Suprapubic skin (tissue), 4 donors: ENCODE measurements at regions not wholly inside any gene's neighbourhood (a gene's known extent, or its start where the extent isn't known, plus 50 kb on each side); places are given as distances from the start of the nearest gene placed in this dataset.
A peak's percentile ranks its signal among the peaks of the same experiment; 100 is the strongest.

Source experiments
- DNase-seq, 2 donors: peaks; one replicate each; pipeline ENCODE4 v3.0.0-alpha.2; 2019; ENCODE audit warnings: low spot score in 2 of 2
- H3K27ac ChIP-seq: fragments of 200-600 bp; sonication (generic); one replicate; pipeline ENCODE4 v1.5.1; 2019
- H3K27me3 ChIP-seq: fragments of 200-600 bp; sonication (generic); one replicate; pipeline ENCODE4 v1.5.1; 2019
- H3K36me3 ChIP-seq: fragments of 200-600 bp; sonication (generic); one replicate; pipeline ENCODE4 v1.5.1; 2019
- H3K4me1 ChIP-seq: fragments of 200-600 bp; sonication (generic); one replicate; pipeline ENCODE4 v1.5.1; 2019
- H3K4me3 ChIP-seq: fragments of 200-600 bp; sonication (generic); one replicate; pipeline ENCODE4 v1.5.1; 2019; ENCODE audit warnings: mild to moderate bottlenecking
- H3K9me3 ChIP-seq: fragments of 200-600 bp; sonication (generic); one replicate; pipeline ENCODE4 v1.5.1; 2019
- EP300 ChIP-seq: sonication (generic); formaldehyde crosslinking; IDR thresholded peaks from one replicate; pipeline ENCODE4 v1.6.1; 2017; ENCODE audit warnings: antibody characterized with exemption
- POLR2A ChIP-seq, 2 donors: fragments of 450-650 bp; IDR thresholded peaks; one replicate each; pipeline ENCODE4 v1.6.1; 2017; ENCODE audit warnings: antibody characterized with exemption in 2 of 2, mild to moderate bottlenecking in 2 of 2, moderate library complexity in 2 of 2
- POLR2AphosphoS5 ChIP-seq, 3 donors: sonication (generic); formaldehyde crosslinking; IDR thresholded peaks; one replicate each; pipeline ENCODE4 v1.6.1; 2017; ENCODE audit warnings: antibody characterized with exemption in 3 of 3
- WGBS: methylation state at CpG from one replicate; pipeline ENCODE4 v1.1.5; 2018; 5-methylcytosine and 5-hydroxymethylcytosine counted together
- TF ChIP-seq, protein P1 (sequence below), 2 donors: fragments of 200-600 bp in 1 of 2; fragments of 450-650 bp in 1 of 2; sonication (generic) in 1 of 2; IDR thresholded peaks; one replicate each; pipeline ENCODE4 v1.5.1; 2016 to 2019; ENCODE audit warnings: antibody characterized with exemption in 2 of 2, mild to moderate bottlenecking in 1 of 2, moderate library complexity in 1 of 2

DNA sequence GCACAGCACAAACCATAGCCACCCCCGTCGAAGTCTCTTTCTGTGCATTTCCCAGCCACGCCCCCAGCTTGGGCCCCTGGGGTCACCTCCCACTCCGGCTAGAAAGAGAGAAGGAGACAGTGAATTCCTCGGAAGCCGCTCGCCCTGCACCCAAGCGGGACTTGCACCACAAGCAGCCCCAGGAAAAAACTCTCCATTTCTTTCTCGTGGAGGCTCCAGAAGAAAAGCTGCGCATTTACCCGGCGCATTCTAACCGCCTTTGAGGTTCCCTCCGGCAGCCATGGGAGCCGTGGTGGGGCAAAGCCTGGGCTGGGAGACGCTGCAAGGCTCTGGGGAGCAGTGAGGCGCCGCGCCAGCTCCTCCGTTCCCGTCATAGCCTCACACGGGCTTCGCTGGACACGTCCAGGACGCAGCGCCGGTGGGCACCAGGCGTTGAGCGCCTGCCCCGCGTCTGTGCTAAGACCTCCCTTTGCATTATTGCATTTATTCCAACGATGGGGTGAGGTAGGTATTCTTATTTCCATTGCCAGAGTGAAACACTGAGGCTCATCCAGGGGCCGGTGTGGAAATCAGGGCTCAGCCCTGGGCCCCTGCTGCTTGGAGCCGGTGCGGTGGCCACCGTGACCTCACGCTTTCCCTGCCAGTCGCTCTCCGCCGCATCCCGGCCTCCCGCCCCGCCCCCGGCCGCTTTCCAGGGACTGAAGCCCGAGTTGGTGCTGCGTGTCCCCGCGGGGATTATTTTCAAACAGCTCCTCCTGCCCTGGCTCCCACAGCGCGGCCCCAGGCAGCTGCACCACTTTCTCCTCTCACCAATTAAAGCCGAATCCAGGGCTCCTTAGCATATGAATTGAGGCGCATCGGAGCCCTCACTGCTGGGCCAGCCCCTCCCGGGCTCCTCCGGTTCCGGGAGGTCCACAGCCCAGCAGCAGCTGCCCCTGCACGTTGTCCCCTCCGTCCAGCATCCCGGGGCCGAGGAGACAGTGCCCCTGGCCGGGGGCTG, 148.3 kb upstream of the AFDN start:
- TF ChIP-seq EP300 (no peak), POLR2AphosphoS5 (IDR thresholded peaks at IDR 0.05) (no peak), POLR2A (IDR thresholded peaks at IDR 0.05) (no peak)
- TF ChIP-seq, protein P1, sequence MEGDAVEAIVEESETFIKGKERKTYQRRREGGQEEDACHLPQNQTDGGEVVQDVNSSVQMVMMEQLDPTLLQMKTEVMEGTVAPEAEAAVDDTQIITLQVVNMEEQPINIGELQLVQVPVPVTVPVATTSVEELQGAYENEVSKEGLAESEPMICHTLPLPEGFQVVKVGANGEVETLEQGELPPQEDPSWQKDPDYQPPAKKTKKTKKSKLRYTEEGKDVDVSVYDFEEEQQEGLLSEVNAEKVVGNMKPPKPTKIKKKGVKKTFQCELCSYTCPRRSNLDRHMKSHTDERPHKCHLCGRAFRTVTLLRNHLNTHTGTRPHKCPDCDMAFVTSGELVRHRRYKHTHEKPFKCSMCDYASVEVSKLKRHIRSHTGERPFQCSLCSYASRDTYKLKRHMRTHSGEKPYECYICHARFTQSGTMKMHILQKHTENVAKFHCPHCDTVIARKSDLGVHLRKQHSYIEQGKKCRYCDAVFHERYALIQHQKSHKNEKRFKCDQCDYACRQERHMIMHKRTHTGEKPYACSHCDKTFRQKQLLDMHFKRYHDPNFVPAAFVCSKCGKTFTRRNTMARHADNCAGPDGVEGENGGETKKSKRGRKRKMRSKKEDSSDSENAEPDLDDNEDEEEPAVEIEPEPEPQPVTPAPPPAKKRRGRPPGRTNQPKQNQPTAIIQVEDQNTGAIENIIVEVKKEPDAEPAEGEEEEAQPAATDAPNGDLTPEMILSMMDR (IDR thresholded peaks at IDR 0.05): no peak
- DNase-seq: peak in 1 of 2 donors; percentile 62
- Histone ChIP-seq H3K9me3 (no peaks in the 10 kb centered on the region), H3K27me3 (peaks cover 45% of the 10 kb centered on the region), H3K36me3 (no peaks in the 10 kb centered on the region), H3K4me1 (peaks cover 25% of the 10 kb centered on the region), H3K27ac (no peak overlapping the region), H3K4me3 (peak overlapping the region; percentile 36)
- WGBS: 10% methylated on average over 11 of the region's 62 CpGs

DNA sequence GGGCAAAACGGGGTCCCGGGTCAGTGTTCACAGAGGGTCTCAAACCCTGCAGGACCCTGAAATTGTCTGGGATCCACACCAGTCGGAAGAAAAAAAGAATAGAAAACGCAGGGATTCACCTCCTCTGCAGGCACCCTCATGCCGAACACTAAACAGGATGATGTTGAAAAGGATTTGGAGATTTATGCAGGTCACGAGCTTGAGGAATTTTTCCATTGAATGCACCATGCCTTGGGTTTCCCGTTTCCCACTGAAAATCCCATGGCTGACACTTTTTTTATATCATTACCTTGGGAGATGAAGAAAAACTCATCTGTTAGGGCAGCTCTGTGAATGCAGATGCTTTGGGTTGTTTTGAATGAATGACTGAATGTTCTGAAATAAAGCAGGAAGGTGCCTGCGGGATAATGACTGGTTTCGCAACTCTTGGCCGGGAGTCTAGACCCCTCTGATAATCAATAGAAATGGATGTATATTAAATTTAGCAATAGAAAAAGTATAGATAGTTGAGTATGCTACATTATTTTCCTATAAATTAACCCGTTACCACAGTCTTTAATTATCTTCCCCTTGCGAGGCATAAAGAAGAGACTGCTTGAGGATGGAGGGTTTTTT, 147.5 kb upstream of the AFDN start:
- TF ChIP-seq, protein P1 (IDR thresholded peaks at IDR 0.05): no peak
- TF ChIP-seq POLR2A (IDR thresholded peaks at IDR 0.05) (no peak), EP300 (no peak), POLR2AphosphoS5 (IDR thresholded peaks at IDR 0.05) (no peak)
- no peaks in the 10 kb centered on the region for H3K9me3 ChIP-seq
- H3K27me3 ChIP-seq: peaks cover 45% of the 10 kb centered on the region
- no peak for DNase-seq
- H3K27ac ChIP-seq: no peak overlapping the region
- H3K4me3 ChIP-seq: peak overlapping the region; percentile 36
- 66% methylated on average over 12 of the region's 12 CpGs for WGBS
- H3K36me3 ChIP-seq: no peaks in the 10 kb centered on the region
- peaks cover 26% of the 10 kb centered on the region for H3K4me1 ChIP-seq

DNA sequence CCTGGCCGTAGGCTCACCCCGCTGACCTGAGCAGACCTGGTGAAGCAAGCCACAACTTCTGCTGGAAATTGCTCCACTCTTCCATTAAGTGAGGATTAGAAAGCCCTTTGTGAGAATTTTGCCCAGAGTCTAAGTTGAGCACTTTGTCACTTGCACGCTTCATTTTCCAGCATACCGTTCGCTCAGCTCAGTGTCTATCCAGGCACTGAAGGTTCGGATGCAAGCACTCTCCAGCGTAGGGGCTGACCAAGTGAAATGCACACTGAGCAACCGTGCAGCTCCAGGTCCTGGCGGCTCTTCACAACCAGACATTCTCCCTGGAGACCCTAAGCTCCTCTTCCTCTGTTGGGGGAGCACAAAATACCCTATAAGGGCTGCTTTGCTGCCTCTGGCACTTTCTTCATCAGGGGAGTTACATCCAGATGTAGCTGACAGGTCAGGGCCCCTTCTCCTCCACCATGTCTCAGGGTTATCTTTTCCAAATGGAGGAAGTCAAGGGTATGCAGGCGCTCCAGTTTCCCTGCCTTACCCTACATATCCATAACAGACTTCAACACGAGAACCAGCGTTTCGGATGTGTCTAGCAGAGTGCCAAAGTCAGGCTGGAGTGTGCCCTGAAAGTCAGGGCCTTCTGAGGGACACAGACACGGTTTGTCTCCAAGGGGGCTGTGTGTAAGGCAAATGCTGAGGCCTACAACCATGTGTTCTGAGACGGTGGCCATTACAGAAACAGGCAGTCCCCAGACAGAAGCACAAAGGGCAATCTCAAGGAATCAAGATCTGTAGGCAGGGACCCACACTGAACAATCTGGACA, 146.7 kb upstream of the AFDN start:
- Histone ChIP-seq H3K9me3 (no peaks in the 10 kb centered on the region), H3K4me1 (peaks cover 26% of the 10 kb centered on the region), H3K36me3 (no peaks in the 10 kb centered on the region), H3K27ac (no peak overlapping the region), H3K4me3 (no peak overlapping the region), H3K27me3 (peaks cover 45% of the 10 kb centered on the region)
- no peak for TF ChIP-seq EP300
- no peak for TF ChIP-seq POLR2AphosphoS5 (IDR thresholded peaks at IDR 0.05)
- no peak for TF ChIP-seq POLR2A (IDR thresholded peaks at IDR 0.05)
- TF ChIP-seq, protein P1 (IDR thresholded peaks at IDR 0.05): no peak
- no peak for DNase-seq
- 95% methylated on average over 13 of the region's 15 CpGs for WGBS

DNA sequence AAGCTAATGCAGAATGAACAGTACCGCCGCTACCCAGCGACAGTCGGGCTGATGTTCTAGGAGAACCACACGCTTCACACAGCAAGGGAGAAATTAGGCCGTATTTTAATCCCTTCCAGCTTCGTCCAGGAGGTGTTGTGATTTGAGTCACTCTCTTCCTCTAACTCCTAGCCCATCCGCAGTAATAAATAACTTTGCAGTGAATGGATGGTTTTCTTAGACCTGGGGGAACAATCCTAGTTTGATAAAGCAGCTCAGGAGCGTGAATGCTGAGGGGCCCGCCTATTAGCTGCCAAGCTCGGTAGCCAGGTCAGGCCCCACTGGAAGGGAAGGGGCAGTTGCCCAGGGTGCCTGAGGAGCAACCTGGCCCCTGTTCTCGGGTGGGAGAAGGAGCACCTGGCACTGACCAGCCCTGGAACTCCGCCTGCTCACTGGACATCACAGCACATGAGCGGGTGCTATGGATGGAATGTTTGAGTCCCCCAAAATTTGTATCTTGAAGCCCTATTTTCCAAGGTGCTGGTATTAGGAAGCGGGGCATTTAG, 146.0 kb upstream of the AFDN start:
- Histone ChIP-seq H3K4me1 (peaks cover 26% of the 10 kb centered on the region), H3K4me3 (no peak overlapping the region), H3K9me3 (no peaks in the 10 kb centered on the region), H3K36me3 (no peaks in the 10 kb centered on the region), H3K27me3 (peaks cover 45% of the 10 kb centered on the region), H3K27ac (no peak overlapping the region)
- 87% methylated on average over 13 of the region's 15 CpGs for WGBS
- TF ChIP-seq POLR2A (IDR thresholded peaks at IDR 0.05) (no peak), EP300 (no peak), POLR2AphosphoS5 (IDR thresholded peaks at IDR 0.05) (no peak)
- TF ChIP-seq, protein P1 (IDR thresholded peaks at IDR 0.05): no peak
- peak in 1 of 2 donors; percentile 39 for DNase-seq
